ENCODE measurements at regions not wholly inside any gene's neighbourhood (a gene's known extent, or its start where the extent isn't known, plus 50 kb on each side); places are given as distances from the start of the nearest gene placed in this dataset.
"Not testable (repeated sequence)": the region's sequence is repeated elsewhere in the genome, so short reads cannot be mapped to it uniquely, and the experiment has no call there.

GRCh38 chr15:81886591-81886990 lies 159.2 kb downstream of the MEX3B start:
- DNase-seq: no peak
- no peak for ATAC-seq
- intact Hi-C loops (cut with DNase I): no loop called here

GRCh38 chr15:81886080-81886479 lies 159.7 kb downstream of the MEX3B start:
- no peak for ATAC-seq
- intact Hi-C loops (cut with DNase I): no loop called here

GRCh38 chr15:81885135-81885534 lies 160.7 kb downstream of the MEX3B start:
- ATAC-seq: no peak
- no peak for DNase-seq
- intact Hi-C loops (cut with DNase I): no loop called here

More at GRCh38 chr15:81886080-81886479, 159.7 kb downstream of the MEX3B start:
- no peak for DNase-seq

GRCh38 chr15:81882504-81882903 lies 163.3 kb downstream of the MEX3B start:
- no peak for ATAC-seq
- no peak for DNase-seq
- intact Hi-C loops (cut with DNase I): no loop called here

GRCh38 chr15:81880833-81881232 lies 165.0 kb downstream of the MEX3B start:
- DNase-seq: no peak
- no peak for ATAC-seq
- intact Hi-C loops (cut with DNase I): no loop called here

- intact Hi-C loops (cut with DNase I): no loop called here
- DNase-seq (no peak), ATAC-seq (no peak)
Observed at GRCh38 chr15:81880314-81880713, 165.5 kb downstream of the MEX3B start.

- DNase-seq; ATAC-seq; intact Hi-C loops (cut with DNase I): not testable (repeated sequence)
Observed at GRCh38 chr15:81875717-81876116, 170.1 kb downstream of the MEX3B start.

- DNase-seq; intact Hi-C loops (cut with DNase I); ATAC-seq: not testable (repeated sequence)
Observed at GRCh38 chr15:81870746-81871106, 175.1 kb downstream of the MEX3B start.

- DNase-seq; ATAC-seq; intact Hi-C loops (cut with DNase I): not testable (repeated sequence)
Observed at GRCh38 chr15:81870062-81870745, 175.6 kb downstream of the MEX3B start.

- DNase-seq (no peak), ATAC-seq (no peak)
- intact Hi-C loops (cut with DNase I): no loop called here
Observed at GRCh38 chr15:81869161-81869954, 176.5 kb downstream of the MEX3B start.

GRCh38 chr15:81865850-81866537 lies 179.8 kb downstream of the MEX3B start:
- no peak for DNase-seq
- ATAC-seq: no peak
- intact Hi-C loops (cut with DNase I): no loop called here

GRCh38 chr15:81863162-81863561 lies 182.7 kb downstream of the MEX3B start:
- intact Hi-C loops (cut with DNase I): no loop called here
- no peak for ATAC-seq
- no peak for DNase-seq

- intact Hi-C loops (cut with DNase I): no loop called here
- DNase-seq: no peak
- ATAC-seq: no peak
Observed at GRCh38 chr15:81859737-81860516, 185.9 kb downstream of the MEX3B start.

GRCh38 chr15:81858586-81858985 lies 187.2 kb downstream of the MEX3B start:
- ATAC-seq (no peak), DNase-seq (no peak)
- intact Hi-C loops (cut with DNase I): no loop called here

GRCh38 chr15:81858136-81858535 lies 187.7 kb downstream of the MEX3B start:
- intact Hi-C loops (cut with DNase I): no loop called here
- no peak for ATAC-seq
- no peak for DNase-seq

GRCh38 chr15:81856634-81857026 lies 189.2 kb downstream of the MEX3B start:
- intact Hi-C loops (cut with DNase I): no loop called here
- ATAC-seq: no peak
- no peak for DNase-seq

- no peak for ATAC-seq
- intact Hi-C loops (cut with DNase I): no loop called here
- no peak for DNase-seq
Observed at GRCh38 chr15:81856001-81856633, 189.7 kb downstream of the MEX3B start.

- ATAC-seq (no peak), DNase-seq (no peak)
- intact Hi-C loops (cut with DNase I): no loop called here
Observed at GRCh38 chr15:81853150-81853748, 192.6 kb downstream of the MEX3B start.

Data from left cardiac atrium (tissue), 4 donors.